ENCODE measurements at regions not wholly inside any gene's neighbourhood (a gene's known extent, or its start where the extent isn't known, plus 50 kb on each side); places are given as distances from the start of the nearest gene placed in this dataset.

- intact Hi-C loops (cut with DNase I): no loop called here
- DNase-seq: no peak
Measured at GRCh38 chr1:232557096-232557495, 72.8 kb downstream of the SIPA1L2 start.

- no peak for DNase-seq
- intact Hi-C loops (cut with DNase I): no loop called here
Measured at GRCh38 chr1:232556351-232556750, 73.6 kb downstream of the SIPA1L2 start.

GRCh38 chr1:232555494-232556210, 74.3 kb downstream of the SIPA1L2 start:
- no peak for DNase-seq
- intact Hi-C loops (cut with DNase I): no loop called here

- intact Hi-C loops (cut with DNase I): no loop called here
- DNase-seq: no peak
Measured at GRCh38 chr1:232554409-232554808, 75.5 kb downstream of the SIPA1L2 start.

GRCh38 chr1:232553809-232554208, 76.1 kb downstream of the SIPA1L2 start:
- intact Hi-C loops (cut with DNase I): no loop called here
- no peak for DNase-seq

GRCh38 chr1:232553050-232553754, 76.7 kb downstream of the SIPA1L2 start:
- peak in 2 of 10 donors; percentile 11 to 83 for DNase-seq
- intact Hi-C loops (cut with DNase I): no loop called here

GRCh38 chr1:232551386-232551785, 78.5 kb downstream of the SIPA1L2 start:
- intact Hi-C loops (cut with DNase I): no loop called here

GRCh38 chr1:232550007-232550406, 79.9 kb downstream of the SIPA1L2 start:
- no peak for DNase-seq
- intact Hi-C loops (cut with DNase I): no loop called here

More at GRCh38 chr1:232551386-232551785, 78.5 kb downstream of the SIPA1L2 start:
- DNase-seq: no peak

- DNase-seq: no peak
- intact Hi-C loops (cut with DNase I): no loop called here
Measured at GRCh38 chr1:232548691-232549090, 81.2 kb downstream of the SIPA1L2 start.

- intact Hi-C loops (cut with DNase I): no loop called here
- DNase-seq: no peak
Measured at GRCh38 chr1:232547938-232548484, 81.9 kb downstream of the SIPA1L2 start.

- intact Hi-C loops (cut with DNase I): no loop called here
Measured at GRCh38 chr1:232542633-232543593, 87.0 kb downstream of the SIPA1L2 start.

GRCh38 chr1:232538943-232539302, 91.0 kb downstream of the SIPA1L2 start:
- intact Hi-C loops (cut with DNase I): no loop called here
- no peak for DNase-seq

More at GRCh38 chr1:232542633-232543593, 87.0 kb downstream of the SIPA1L2 start:
- no peak for DNase-seq

GRCh38 chr1:232538224-232538942, 91.5 kb downstream of the SIPA1L2 start:
- no peak for DNase-seq
- intact Hi-C loops (cut with DNase I): no loop called here

- DNase-seq: no peak
- intact Hi-C loops (cut with DNase I): no loop called here
Measured at GRCh38 chr1:232534552-232535517, 95.1 kb downstream of the SIPA1L2 start.

- no peak for DNase-seq
- intact Hi-C loops (cut with DNase I): no loop called here
Measured at GRCh38 chr1:232533328-232533727, 96.6 kb downstream of the SIPA1L2 start.

GRCh38 chr1:232532901-232533300, 97.0 kb downstream of the SIPA1L2 start:
- no peak for DNase-seq
- intact Hi-C loops (cut with DNase I): no loop called here

- DNase-seq: no peak
- intact Hi-C loops (cut with DNase I): no loop called here
Measured at GRCh38 chr1:232531291-232531690, 98.6 kb downstream of the SIPA1L2 start.

- no peak for DNase-seq
- intact Hi-C loops (cut with DNase I): no loop called here
Measured at GRCh38 chr1:232529747-232530146, 100.2 kb downstream of the SIPA1L2 start.
